ENCODE measurements at regions not wholly inside any gene's neighbourhood (a gene's known extent, or its start where the extent isn't known, plus 50 kb on each side); places are given as distances from the start of the nearest gene placed in this dataset.

DNA sequence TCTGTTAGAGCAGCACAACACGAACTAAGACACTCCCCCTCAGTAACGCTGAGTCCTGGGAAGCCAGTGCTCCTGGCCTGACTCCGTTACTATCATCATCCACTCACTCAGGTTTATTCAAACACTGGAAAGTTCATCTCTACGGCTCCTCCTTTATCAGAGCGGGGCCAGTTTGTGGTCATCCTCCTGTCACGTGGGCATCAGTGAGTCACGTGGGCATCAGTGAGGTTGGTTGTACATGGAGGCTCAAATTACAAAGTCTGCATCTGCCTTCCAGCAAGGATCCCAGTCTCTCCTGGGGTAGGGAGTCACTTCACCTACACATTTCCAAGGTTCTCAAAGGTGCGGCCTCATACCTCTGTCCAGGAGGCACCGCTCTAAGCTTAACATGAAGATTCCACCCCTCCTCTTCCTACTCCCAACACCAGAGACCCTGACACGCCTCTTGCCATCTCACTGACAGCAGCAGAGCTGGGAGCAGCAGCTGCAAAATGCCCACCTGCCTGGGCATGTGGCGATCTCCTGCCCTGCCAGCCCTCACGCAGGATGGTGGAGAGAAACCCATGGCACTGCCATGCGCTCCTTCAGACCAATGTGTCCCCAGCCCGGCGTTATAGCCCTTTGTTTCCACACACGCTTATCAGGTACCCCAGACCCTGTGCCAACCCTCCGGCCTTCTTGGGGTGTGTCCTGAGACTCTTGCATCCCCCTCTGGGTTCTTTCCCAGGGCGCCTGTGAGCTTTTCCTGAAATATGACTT lies 99.2 kb upstream of the PTPRM start:
- TF ChIP-seq CTCF (IDR thresholded peaks at IDR 0.05; ENCODE audit: poor library complexity) (no peak), EZH2 (IDR thresholded peaks at IDR 0.05; ENCODE audit: borderline replicate concordance) (no peak), EZH2phosphoT487 (IDR thresholded peaks at IDR 0.05; ENCODE audit: low read depth, severe bottlenecking, unreplicated experiment) (no peak)

Data from hepatocyte (in vitro differentiated cells).